Hepatocyte (in vitro differentiated cells): ENCODE measurements at regions not wholly inside any gene's neighbourhood (a gene's known extent, or its start where the extent isn't known, plus 50 kb on each side); places are given as distances from the start of the nearest gene placed in this dataset.

Experiments
- DNase-seq: peaks from one replicate; pipeline ENCODE4 v3.0.0-alpha.2; 2016; ENCODE audit warnings: low spot score
- H2AFZ ChIP-seq: fragments of 200-600 bp; sonication (generic); 2 replicates; pipeline ENCODE4 v1.6.0; 2016; ENCODE audit warnings: antibody characterized with exemption, mild to moderate bottlenecking
- H3K27ac ChIP-seq: fragments of 200-600 bp; sonication (generic); 2 replicates; pipeline ENCODE4 v1.5.1; 2016; ENCODE audit warnings: mild to moderate bottlenecking
- H3K27me3 ChIP-seq: fragments of 200-600 bp; sonication (generic); 2 replicates; pipeline ENCODE4 v1.6.1; 2016
- H3K36me3 ChIP-seq: fragments of 200-600 bp; sonication (generic); replicated peaks from 2 replicates; pipeline ENCODE4 v1.5.1; 2016; ENCODE audit warnings: low read depth; ENCODE audit not compliant: insufficient read depth
- H3K4me1 ChIP-seq: fragments of 200-600 bp; sonication (generic); 2 replicates; pipeline ENCODE4 v1.5.1; 2016; ENCODE audit warnings: mild to moderate bottlenecking, moderate library complexity; ENCODE audit not compliant: insufficient read depth
- H3K4me2 ChIP-seq: fragments of 200-600 bp; sonication (generic); 2 replicates; pipeline ENCODE4 v1.6.0; 2016
- H3K4me3 ChIP-seq: fragments of 200-600 bp; sonication (generic); 2 replicates; pipeline ENCODE4 v1.5.1; 2016; ENCODE audit warnings: mild to moderate bottlenecking
- H3K79me2 ChIP-seq: fragments of 200-600 bp; sonication (generic); 2 replicates; pipeline ENCODE4 v1.6.0; 2017; ENCODE audit warnings: mild to moderate bottlenecking
- H3K9me2 ChIP-seq: fragments of 200-600 bp; sonication (generic); replicated peaks from 2 replicates; pipeline ENCODE4 v1.6.0; 2017; ENCODE audit warnings: mild to moderate bottlenecking; ENCODE audit not compliant: insufficient read depth
- H3K9me3 ChIP-seq: fragments of 200-600 bp; sonication (generic); 2 replicates; pipeline ENCODE4 v1.5.1; 2016; ENCODE audit warnings: low read depth, mild to moderate bottlenecking
- H4K20me1 ChIP-seq: fragments of 200-600 bp; sonication (generic); 2 replicates; pipeline ENCODE4 v1.6.0; 2016; ENCODE audit warnings: mild to moderate bottlenecking; ENCODE audit not compliant: insufficient read depth, poor library complexity, severe bottlenecking
- EZH2 ChIP-seq: fragments of 200-600 bp; sonication (generic); IDR thresholded peaks from 2 replicates; pipeline ENCODE4 v1.6.1; 2016; ENCODE audit warnings: antibody characterized with exemption, mild to moderate bottlenecking, borderline replicate concordance
- EZH2phosphoT487 ChIP-seq: fragments of 200-600 bp; sonication (generic); IDR thresholded peaks from one replicate; pipeline ENCODE4 v1.6.1; 2018; ENCODE audit warnings: antibody characterized with exemption, mild to moderate bottlenecking, low read depth, moderate library complexity; ENCODE audit not compliant: unreplicated experiment, severe bottlenecking
- WGBS: methylation state at CpG from one replicate; pipeline ENCODE4 v1.1.6; 2016; ENCODE audit warnings: low lambda C conversion rate; ENCODE audit errors: missing lambda C conversion rate; 5-methylcytosine and 5-hydroxymethylcytosine counted together
- TF ChIP-seq, protein P1 (sequence below): fragments of 200-600 bp; sonication (generic); IDR thresholded peaks from 2 replicates; pipeline ENCODE4 v1.5.1; 2016; ENCODE audit warnings: antibody characterized with exemption, mild to moderate bottlenecking; ENCODE audit not compliant: poor library complexity

- no peaks in the 10 kb centered on the region for H3K4me1 ChIP-seq
- H3K9me2 ChIP-seq, result no peaks in the 10 kb centered on the region
- H4K20me1 ChIP-seq, result no peaks in the 10 kb centered on the region
- no peaks in the 10 kb centered on the region for H3K9me3 ChIP-seq
- TF ChIP-seq EZH2, result no peak
- TF ChIP-seq, protein P1, sequence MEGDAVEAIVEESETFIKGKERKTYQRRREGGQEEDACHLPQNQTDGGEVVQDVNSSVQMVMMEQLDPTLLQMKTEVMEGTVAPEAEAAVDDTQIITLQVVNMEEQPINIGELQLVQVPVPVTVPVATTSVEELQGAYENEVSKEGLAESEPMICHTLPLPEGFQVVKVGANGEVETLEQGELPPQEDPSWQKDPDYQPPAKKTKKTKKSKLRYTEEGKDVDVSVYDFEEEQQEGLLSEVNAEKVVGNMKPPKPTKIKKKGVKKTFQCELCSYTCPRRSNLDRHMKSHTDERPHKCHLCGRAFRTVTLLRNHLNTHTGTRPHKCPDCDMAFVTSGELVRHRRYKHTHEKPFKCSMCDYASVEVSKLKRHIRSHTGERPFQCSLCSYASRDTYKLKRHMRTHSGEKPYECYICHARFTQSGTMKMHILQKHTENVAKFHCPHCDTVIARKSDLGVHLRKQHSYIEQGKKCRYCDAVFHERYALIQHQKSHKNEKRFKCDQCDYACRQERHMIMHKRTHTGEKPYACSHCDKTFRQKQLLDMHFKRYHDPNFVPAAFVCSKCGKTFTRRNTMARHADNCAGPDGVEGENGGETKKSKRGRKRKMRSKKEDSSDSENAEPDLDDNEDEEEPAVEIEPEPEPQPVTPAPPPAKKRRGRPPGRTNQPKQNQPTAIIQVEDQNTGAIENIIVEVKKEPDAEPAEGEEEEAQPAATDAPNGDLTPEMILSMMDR, result no peak
- H3K4me2 ChIP-seq, result no peak overlapping the region
- H3K27me3 ChIP-seq, result peaks cover 14% of the 10 kb centered on the region
- no peaks in the 10 kb centered on the region for H3K36me3 ChIP-seq
- no peaks in the 10 kb centered on the region for H3K79me2 ChIP-seq
- H3K27ac ChIP-seq, result no peak overlapping the region
- H3K4me3 ChIP-seq, result no peak overlapping the region
- WGBS, result 60% methylated on average over 5 of the region's 5 CpGs
- DNase-seq, result no peak
- H2AFZ ChIP-seq, result no peak overlapping the region
Measured at GRCh38 chr3:18018491-18019160, 276.2 kb upstream of the TBC1D5 start.

DNA sequence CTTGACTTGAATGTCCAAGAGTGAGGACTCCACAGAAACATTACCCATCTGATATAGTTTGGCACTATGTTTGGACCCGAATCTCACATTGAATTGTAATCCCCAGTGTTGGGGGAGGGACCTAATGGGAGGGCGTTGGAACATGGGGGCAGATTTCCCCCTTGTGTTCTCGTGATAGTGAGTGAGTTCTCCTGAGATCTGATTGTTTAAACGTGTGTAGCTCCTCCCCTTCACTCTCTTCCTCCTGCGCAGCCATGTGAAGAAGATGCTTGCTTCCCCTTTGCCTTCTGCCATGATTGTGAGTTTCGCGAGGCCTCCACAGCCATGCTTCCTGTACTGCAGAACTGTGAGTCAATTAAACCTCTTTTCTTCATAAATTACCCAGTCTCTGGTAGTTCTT lies 273.9 kb upstream of the TBC1D5 start:
- no peaks in the 10 kb centered on the region for H3K79me2 ChIP-seq
- H3K9me2 ChIP-seq, result no peaks in the 10 kb centered on the region
- H3K36me3 ChIP-seq, result no peaks in the 10 kb centered on the region
- H2AFZ ChIP-seq, result no peak overlapping the region
- DNase-seq, result no peak
- H3K4me2 ChIP-seq, result no peak overlapping the region
- H3K9me3 ChIP-seq, result no peaks in the 10 kb centered on the region
- H4K20me1 ChIP-seq, result no peaks in the 10 kb centered on the region
- TF ChIP-seq, protein P1, result no peak
- TF ChIP-seq EZH2 (no peak), EZH2phosphoT487 (no peak)
- no peaks in the 10 kb centered on the region for H3K4me1 ChIP-seq
- no peak overlapping the region for H3K4me3 ChIP-seq
- H3K27me3 ChIP-seq, result peaks cover 14% of the 10 kb centered on the region
- H3K27ac ChIP-seq, result no peak overlapping the region
- WGBS, result 94% methylated on average over 7 of the region's 7 CpGs

DNA sequence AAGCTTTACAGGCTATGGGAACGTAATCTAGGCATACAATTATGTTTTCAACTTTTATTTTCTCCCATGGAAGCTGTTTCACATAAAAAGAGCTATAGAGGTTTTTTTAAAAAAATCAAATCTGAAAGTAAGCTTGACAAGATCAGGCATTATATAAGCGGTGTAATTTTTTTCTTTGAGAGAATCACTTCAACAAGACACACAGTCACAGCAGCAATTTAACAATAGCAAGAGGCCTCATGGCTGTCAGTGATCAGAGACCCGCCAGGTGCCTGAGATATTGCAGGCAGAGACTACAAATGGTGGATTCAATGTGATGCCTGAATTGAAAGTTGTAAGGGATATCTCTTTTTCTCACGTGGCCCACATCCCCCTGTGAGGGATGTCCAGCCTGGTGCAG lies 270.5 kb upstream of the TBC1D5 start:
- Histone ChIP-seq H2AFZ (no peak overlapping the region), H3K79me2 (no peaks in the 10 kb centered on the region), H3K4me1 (no peaks in the 10 kb centered on the region), H3K27ac (no peak overlapping the region), H3K9me2 (no peaks in the 10 kb centered on the region), H3K4me2 (no peak overlapping the region), H3K27me3 (no peaks in the 10 kb centered on the region), H4K20me1 (no peaks in the 10 kb centered on the region), H3K4me3 (no peak overlapping the region), H3K36me3 (no peaks in the 10 kb centered on the region), H3K9me3 (no peaks in the 10 kb centered on the region)
- no peak for DNase-seq
- 91% methylated on average over 4 of the region's 4 CpGs for WGBS
- TF ChIP-seq, protein P1, result no peak
- TF ChIP-seq EZH2phosphoT487 (no peak), EZH2 (no peak)

DNA sequence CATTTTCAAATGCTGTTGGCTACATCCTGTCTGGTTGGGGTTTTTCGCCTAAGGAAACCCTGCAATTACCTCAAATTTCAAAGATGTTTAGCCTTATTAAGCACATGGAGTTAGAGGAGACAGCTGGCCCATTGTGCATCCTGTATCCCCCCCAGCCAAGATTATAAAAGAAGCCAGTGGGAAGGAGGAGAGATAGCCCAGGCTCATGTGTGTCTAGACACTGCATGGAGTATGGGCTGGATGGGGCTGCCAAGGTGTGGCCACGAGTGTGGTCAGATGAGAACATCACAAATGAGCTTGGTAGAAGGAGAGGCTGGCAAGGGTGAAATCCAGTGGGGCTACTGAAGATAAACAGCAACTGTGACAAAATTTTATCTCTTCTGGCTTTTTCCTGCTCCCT lies 270.0 kb upstream of the TBC1D5 start:
- Histone ChIP-seq H3K27me3 (no peaks in the 10 kb centered on the region), H4K20me1 (no peaks in the 10 kb centered on the region), H3K27ac (no peak overlapping the region), H3K36me3 (no peaks in the 10 kb centered on the region), H3K9me2 (no peaks in the 10 kb centered on the region), H3K4me3 (no peak overlapping the region), H3K4me2 (no peak overlapping the region), H3K79me2 (no peaks in the 10 kb centered on the region), H3K4me1 (no peaks in the 10 kb centered on the region), H3K9me3 (no peaks in the 10 kb centered on the region), H2AFZ (no peak overlapping the region)
- 84% methylated on average over 2 of the region's 2 CpGs for WGBS
- no peak for DNase-seq
- TF ChIP-seq, protein P1, result no peak
- TF ChIP-seq EZH2 (no peak), EZH2phosphoT487 (no peak)
